ENCODE measurements at regions not wholly inside any gene's neighbourhood (a gene's known extent, or its start where the extent isn't known, plus 50 kb on each side); places are given as distances from the start of the nearest gene placed in this dataset.

GRCh38 chr1:168801032-168801745 is 72.2 kb upstream of the DPT start:
- H3K27me3 Mint-ChIP-seq = no peaks in the 10 kb centered on the region
- no peaks in the 10 kb centered on the region for H3K36me3 Mint-ChIP-seq
- no peak overlapping the region for H3K27ac Mint-ChIP-seq
- peaks cover 14% of the 10 kb centered on the region for H3K4me1 Mint-ChIP-seq (ENCODE audit: unreplicated experiment)
- DNase-seq (ENCODE audit: extremely low spot score, unreplicated experiment) = no peak
- TF ChIP-seq CTCF (conservative IDR thresholded peaks at IDR 0.05) = no peak
- H3K9me3 Mint-ChIP-seq = no peaks in the 10 kb centered on the region
- H3K4me3 Mint-ChIP-seq = no peak overlapping the region

GRCh38 chr1:168803806-168804510 is 75.0 kb upstream of the DPT start:
- Mint-ChIP-seq H3K4me3 (peak overlapping the region; percentile 6), H3K9me3 (no peaks in the 10 kb centered on the region), H3K27ac (peak overlapping the region; percentile 44), H3K4me1 (ENCODE audit: unreplicated experiment) (peaks cover 14% of the 10 kb centered on the region), H3K36me3 (no peaks in the 10 kb centered on the region), H3K27me3 (no peaks in the 10 kb centered on the region)
- TF ChIP-seq CTCF (conservative IDR thresholded peaks at IDR 0.05) = no peak
- DNase-seq (ENCODE audit: extremely low spot score, unreplicated experiment) = no peak

- no peak for TF ChIP-seq CTCF (conservative IDR thresholded peaks at IDR 0.05)
These were observed 77.9 kb upstream of the DPT start for GRCh38 chr1:168806952-168807351.

GRCh38 chr1:168811176-168811575 is 82.2 kb upstream of the DPT start:
- no peak for TF ChIP-seq CTCF (conservative IDR thresholded peaks at IDR 0.05)
- no peak for DNase-seq (ENCODE audit: extremely low spot score, unreplicated experiment)
- no peaks in the 10 kb centered on the region for H3K4me1 Mint-ChIP-seq (ENCODE audit: unreplicated experiment)
- no peaks in the 10 kb centered on the region for H3K27me3 Mint-ChIP-seq
- H3K9me3 Mint-ChIP-seq = no peaks in the 10 kb centered on the region
- H3K4me3 Mint-ChIP-seq = no peak overlapping the region
- no peaks in the 10 kb centered on the region for H3K36me3 Mint-ChIP-seq
- H3K27ac Mint-ChIP-seq = no peak overlapping the region

More at GRCh38 chr1:168806952-168807351, 77.9 kb upstream of the DPT start:
- H3K27me3 Mint-ChIP-seq = no peaks in the 10 kb centered on the region
- peaks cover 9% of the 10 kb centered on the region for H3K4me1 Mint-ChIP-seq (ENCODE audit: unreplicated experiment)
- no peaks in the 10 kb centered on the region for H3K36me3 Mint-ChIP-seq
- H3K4me3 Mint-ChIP-seq = no peak overlapping the region
- H3K9me3 Mint-ChIP-seq = no peaks in the 10 kb centered on the region
- no peak overlapping the region for H3K27ac Mint-ChIP-seq
- no peak for DNase-seq (ENCODE audit: extremely low spot score, unreplicated experiment)

- DNase-seq (ENCODE audit: extremely low spot score, unreplicated experiment) = no peak
- H3K9me3 Mint-ChIP-seq = peaks cover 1% of the 10 kb centered on the region
- H3K4me1 Mint-ChIP-seq (ENCODE audit: unreplicated experiment) = peaks cover 3% of the 10 kb centered on the region
- H3K4me3 Mint-ChIP-seq = no peak overlapping the region
- H3K27ac Mint-ChIP-seq = no peak overlapping the region
- no peaks in the 10 kb centered on the region for H3K27me3 Mint-ChIP-seq
- TF ChIP-seq CTCF (conservative IDR thresholded peaks at IDR 0.05) = no peak
- no peaks in the 10 kb centered on the region for H3K36me3 Mint-ChIP-seq
These were observed 90.7 kb upstream of the DPT start for GRCh38 chr1:168819668-168820067.
